KMS-11 (cell line): ENCODE measurements at regions not wholly inside any gene's neighbourhood (a gene's known extent, or its start where the extent isn't known, plus 50 kb on each side); places are given as distances from the start of the nearest gene placed in this dataset.

Source experiments
- H2AFZ ChIP-seq: fragments of 200-600 bp; sonication (generic); 2 replicates; pipeline ENCODE4 v1.6.1; 2016; ENCODE audit warnings: antibody characterized with exemption, mixed run types, low read depth
- H3K27ac ChIP-seq: fragments of 200-600 bp; sonication (generic); 2 replicates; pipeline ENCODE4 v1.6.1; 2016; ENCODE audit warnings: mild to moderate bottlenecking, mixed run types
- H3K27me3 ChIP-seq: fragments of 200-600 bp; sonication (generic); 2 replicates; pipeline ENCODE4 v1.6.1; 2017; ENCODE audit warnings: mild to moderate bottlenecking, low read depth, mixed run types, moderate library complexity; ENCODE audit not compliant: insufficient read depth
- H3K36me3 ChIP-seq: fragments of 200-600 bp; sonication (generic); 2 replicates; pipeline ENCODE4 v1.6.1; 2017; ENCODE audit warnings: mild to moderate bottlenecking, mixed run types; ENCODE audit not compliant: insufficient read depth
- H3K4me1 ChIP-seq: fragments of 200-600 bp; sonication (generic); 2 replicates; pipeline ENCODE4 v1.6.1; 2016; ENCODE audit warnings: mild to moderate bottlenecking, low read depth, mixed run types; ENCODE audit not compliant: poor library complexity, severe bottlenecking
- H3K4me2 ChIP-seq: fragments of 200-600 bp; sonication (generic); 2 replicates; pipeline ENCODE4 v1.7.0; 2016; ENCODE audit warnings: mild to moderate bottlenecking, mixed run types
- H3K4me3 ChIP-seq: fragments of 200-600 bp; sonication (generic); IDR thresholded peaks from 2 replicates; pipeline ENCODE4 v1.6.1; 2017; ENCODE audit warnings: low read depth, low read length, mixed read lengths; ENCODE audit not compliant: insufficient read depth
- H3K79me2 ChIP-seq: fragments of 200-600 bp; sonication (generic); 2 replicates; pipeline ENCODE4 v1.6.1; 2016; ENCODE audit warnings: low read depth, mixed run types; ENCODE audit not compliant: insufficient read depth
- H3K9ac ChIP-seq: fragments of 200-600 bp; sonication (generic); 2 replicates; pipeline ENCODE4 v1.6.1; 2016; ENCODE audit warnings: mild to moderate bottlenecking, mixed run types
- H4K20me1 ChIP-seq: fragments of 200-600 bp; sonication (generic); 2 replicates; pipeline ENCODE4 v1.6.1; 2016; ENCODE audit warnings: mild to moderate bottlenecking, mixed run types; ENCODE audit not compliant: insufficient read depth
- CTCF ChIP-seq: fragments of 200-600 bp; sonication (generic); conservative IDR thresholded peaks from 2 replicates; pipeline ENCODE4 v1.6.1; 2017; ENCODE audit warnings: low read depth, mild to moderate bottlenecking, antibody characterized with exemption, low read length, moderate library complexity, mixed read lengths

- Histone ChIP-seq H4K20me1 (no peaks in the 10 kb centered on the region), H3K4me1 (no peaks in the 10 kb centered on the region), H3K27me3 (no peaks in the 10 kb centered on the region), H3K9ac (no peak overlapping the region), H3K36me3 (no peaks in the 10 kb centered on the region), H3K4me2 (no peak overlapping the region), H2AFZ (no peak overlapping the region), H3K4me3 (no peak overlapping the region), H3K27ac (no peak overlapping the region), H3K79me2 (no peaks in the 10 kb centered on the region)
- TF ChIP-seq CTCF, result no peak
Observed at GRCh38 chr11:76257074-76257719, 50.9 kb upstream of the WNT11 start.

- Histone ChIP-seq H3K4me1 (no peaks in the 10 kb centered on the region), H3K9ac (no peak overlapping the region), H3K27ac (no peak overlapping the region), H2AFZ (no peak overlapping the region), H3K4me2 (no peak overlapping the region), H3K79me2 (no peaks in the 10 kb centered on the region), H3K27me3 (no peaks in the 10 kb centered on the region), H3K36me3 (no peaks in the 10 kb centered on the region), H3K4me3 (no peak overlapping the region), H4K20me1 (no peaks in the 10 kb centered on the region)
- no peak for TF ChIP-seq CTCF
Observed at GRCh38 chr11:76256448-76256847, 50.1 kb upstream of the WNT11 start.
